HepG2 (cell line): ENCODE measurements at regions not wholly inside any gene's neighbourhood (a gene's known extent, or its start where the extent isn't known, plus 50 kb on each side); places are given as distances from the start of the nearest gene placed in this dataset.

Experiments
- ATAC-seq: fragments of 200-7000 bp; cut with Tn5 transposase; 3 replicates; pipeline ENCODE4 v1.9.1; 2020; ENCODE audit warnings: mild to moderate bottlenecking, moderate library complexity
- BruUV-seq: library from RNA; stranded (reverse); fragments of 400-500 nt; replicated peaks from 2 replicates; lab custom pipeline; 2021; lab: Mats Ljungman, UMichigan
- CTCF ChIA-PET: fragments of 300-600 bp; formaldehyde crosslinking; extraction: SDS; loops from one replicate; lab custom pipeline; 2021; ENCODE audit warnings: low total read pairs, inconsistent platforms, low intra/inter-chr PET ratio; lab: Yijun Ruan, JAX
- POLR2A ChIA-PET: fragments of 350-600 bp; sonication (Branson Sonifier 250); formaldehyde crosslinking; loops from one replicate; lab custom pipeline; 2020; ENCODE audit warnings: antibody characterized with exemption, inconsistent platforms; lab: Yijun Ruan, JAX
- DNase-seq: peaks from one replicate; pipeline ENCODE4 v3.0.0-alpha.2; 2015; ENCODE audit warnings: low spot score
- FAIRE-seq: peaks from 3 replicates; lab custom pipeline; 2011; peaks lifted over from hg19 to GRCh38; lab: Jason Lieb, UNC
- H2AFZ ChIP-seq: one replicate; pipeline ENCODE4 v1.6.1; 2011; ENCODE audit warnings: low read length, inconsistent platforms
- H3K27ac ChIP-seq: fragments of 300-600 bp; 3 replicates; pipeline ENCODE4 v1.8.0; 2011; ENCODE audit warnings: mixed run types, mild to moderate bottlenecking, mixed read lengths, low read length, inconsistent platforms; ENCODE audit not compliant: insufficient read depth; ENCODE audit errors: extremely low read length
- H3K27me3 ChIP-seq, 2 experiments: fragments of 200-600 bp in 1 of 2; 2 replicates in 1 of 2; 3 replicates in 1 of 2; pipeline versions ENCODE4 v1.6.0 to v1.8.0; 2011; ENCODE audit warnings: low read length in 2 of 2, mild to moderate bottlenecking in 2 of 2, moderate library complexity in 2 of 2, inconsistent platforms in 1 of 2; ENCODE audit not compliant: insufficient read depth in 2 of 2, control insufficient read depth in 1 of 2
- H3K36me3 ChIP-seq, 2 experiments: fragments of 200-600 bp in 1 of 2; replicated peaks in 1 of 2; 2 replicates in 1 of 2; 3 replicates in 1 of 2; pipeline versions ENCODE4 v1.5.1 to v1.8.0; 2011; ENCODE audit warnings: low read length in 2 of 2, inconsistent platforms in 1 of 2; ENCODE audit not compliant: insufficient read depth in 2 of 2, control insufficient read depth in 1 of 2
- H3K4me1 ChIP-seq: 2 replicates; pipeline ENCODE4 v1.5.1; 2012; ENCODE audit warnings: low read length, inconsistent platforms; ENCODE audit not compliant: insufficient read depth
- H3K4me2 ChIP-seq: 2 replicates; pipeline ENCODE4 v1.6.0; 2011; ENCODE audit warnings: low read depth, low read length, inconsistent platforms
- H3K4me3 ChIP-seq, 3 experiments: fragments of 200-600 bp in 1 of 3; sonication (generic), shearing (Covaris generic) in 1 of 3; replicated peaks in 1 of 3; 2 replicates each; pipeline ENCODE4 v1.5.1; 2011 to 2016; ENCODE audit warnings: low read length in 3 of 3, inconsistent platforms in 2 of 3, low read depth in 2 of 3, mild to moderate bottlenecking in 2 of 3, control low read depth in 1 of 3, mixed read lengths in 1 of 3; ENCODE audit not compliant: insufficient read depth in 1 of 3
- H3K79me2 ChIP-seq: one replicate; pipeline ENCODE4 v1.6.1; 2011; ENCODE audit warnings: low read length, inconsistent platforms; ENCODE audit not compliant: insufficient read depth
- H3K9ac ChIP-seq: 2 replicates; pipeline ENCODE4 v1.6.0; 2011; ENCODE audit warnings: mild to moderate bottlenecking, low read depth, low read length, inconsistent platforms; ENCODE audit not compliant: insufficient read depth
- H3K9me3 ChIP-seq: 2 replicates; pipeline ENCODE4 v1.5.1; 2012; ENCODE audit warnings: mild to moderate bottlenecking, low read length
- H4K20me1 ChIP-seq: 2 replicates; pipeline ENCODE4 v1.6.0; 2011; ENCODE audit warnings: inconsistent platforms, mild to moderate bottlenecking, low read length, moderate library complexity; ENCODE audit not compliant: insufficient read depth
- ARNTL ChIP-seq: sonication (generic); formaldehyde crosslinking; IDR thresholded peaks from 2 replicates; pipeline ENCODE4 v1.4.0; 2020; ENCODE audit warnings: mild to moderate bottlenecking, missing genetic modification reagents
- EP300 ChIP-seq, 3 experiments: sonication (generic) in 1 of 3; formaldehyde crosslinking in 1 of 3; IDR thresholded peaks; 2 replicates each; pipeline versions ENCODE4 v1.5.1 to v1.6.1; 2011 to 2020; ENCODE audit warnings: low read depth in 2 of 3, low read length in 2 of 3, borderline replicate concordance in 1 of 3, improper control_type of control experiment in 1 of 3, mild to moderate bottlenecking in 1 of 3, missing genetic modification reagents in 1 of 3, moderate library complexity in 1 of 3
- HOXA5 ChIP-seq: sonication (generic); formaldehyde crosslinking; IDR thresholded peaks from 2 replicates; pipeline ENCODE4 v1.4.0; 2020; ENCODE audit warnings: missing genetic modification reagents
- KMT2A ChIP-seq: sonication (generic); formaldehyde crosslinking; IDR thresholded peaks from 2 replicates; pipeline ENCODE4 v1.4.0; 2020; ENCODE audit warnings: missing genetic modification reagents
- NR1H2 ChIP-seq: sonication (generic); formaldehyde crosslinking; IDR thresholded peaks from 2 replicates; pipeline ENCODE4 v1.8.1; 2022; ENCODE audit warnings: low read depth, missing genetic modification reagents, borderline replicate concordance
- POLR2AphosphoS5 ChIP-seq: IDR thresholded peaks from 2 replicates; pipeline ENCODE4 v1.6.1; 2012; ENCODE audit warnings: low read depth, low read length
- SMAD9 ChIP-seq: sonication (generic); formaldehyde crosslinking; IDR thresholded peaks from 2 replicates; pipeline ENCODE4 v1.5.1; 2020; ENCODE audit warnings: mild to moderate bottlenecking, missing genetic modification reagents
- U2AF2 ChIP-seq: fragments of 200-400 bp; formaldehyde crosslinking; IDR thresholded peaks from 2 replicates; pipeline ENCODE4 v1.6.1; 2017; ENCODE audit warnings: low read depth, mild to moderate bottlenecking, low read length
- ZBTB7B ChIP-seq: sonication (generic); formaldehyde crosslinking; IDR thresholded peaks from 2 replicates; pipeline ENCODE4 v1.4.0; 2020; ENCODE audit warnings: missing genetic modification reagents
- ZNF160 ChIP-seq: sonication (generic); formaldehyde crosslinking; IDR thresholded peaks from 2 replicates; pipeline ENCODE4 v1.8.0; 2022; ENCODE audit warnings: mild to moderate bottlenecking, inconsistent platforms, missing genetic modification reagents
- ZNF598 ChIP-seq: sonication (generic); formaldehyde crosslinking; IDR thresholded peaks from 2 replicates; pipeline ENCODE4 v1.5.1; 2020; ENCODE audit warnings: mild to moderate bottlenecking, missing genetic modification reagents, borderline replicate concordance
- ZNF776 ChIP-seq: sonication (generic); formaldehyde crosslinking; IDR thresholded peaks from 2 replicates; pipeline ENCODE4 v1.4.0; 2020; ENCODE audit warnings: mild to moderate bottlenecking, missing genetic modification reagents
- WGBS: methylation state at CpG from one replicate; pipeline ENCODE4 v1.1.6; 2017; ENCODE audit warnings: low lambda C conversion rate; 5-methylcytosine and 5-hydroxymethylcytosine counted together
- in situ Hi-C: cut with HindIII; loops from 2 replicates; pipeline ENCODE4 v1.10.0; 2017; ENCODE audit warnings: low pct_unique_long_range_greater_than_20kb; ENCODE audit not compliant: extremely low pct_ligation_motif_present
- intact Hi-C: fragments of 100-400 bp; cut with micrococcal nuclease; formaldehyde crosslinking; loops from one replicate; pipeline ENCODE4 v1.10.0; 2022; ENCODE audit not compliant: unreplicated experiment
- TF ChIP-seq, protein P1 (sequence below): sonication (generic); formaldehyde crosslinking; IDR thresholded peaks from 2 replicates; pipeline ENCODE4 v1.4.0; 2020; ENCODE audit warnings: mild to moderate bottlenecking, missing genetic modification reagents, borderline replicate concordance

DNA sequence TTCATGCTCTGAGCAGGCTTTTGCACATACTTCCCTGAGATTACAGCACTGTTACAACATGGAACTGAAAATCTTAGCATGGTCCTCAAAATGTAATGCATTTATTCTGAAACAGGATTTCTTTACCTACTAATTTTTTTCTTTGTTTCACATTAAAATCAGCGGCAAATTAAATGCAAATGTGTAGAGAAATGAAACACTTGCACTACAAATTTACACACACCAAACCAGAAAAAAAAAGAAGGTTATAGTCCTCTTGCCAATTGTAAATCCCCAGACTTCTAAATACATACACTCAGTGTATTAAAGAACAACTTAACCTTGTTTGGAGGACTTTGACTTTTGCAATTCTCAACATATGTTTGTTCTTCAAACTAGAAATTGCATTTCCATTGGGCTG is 210.9 kb upstream of the TBX18 start (continued):
- TF ChIP-seq, protein P1, sequence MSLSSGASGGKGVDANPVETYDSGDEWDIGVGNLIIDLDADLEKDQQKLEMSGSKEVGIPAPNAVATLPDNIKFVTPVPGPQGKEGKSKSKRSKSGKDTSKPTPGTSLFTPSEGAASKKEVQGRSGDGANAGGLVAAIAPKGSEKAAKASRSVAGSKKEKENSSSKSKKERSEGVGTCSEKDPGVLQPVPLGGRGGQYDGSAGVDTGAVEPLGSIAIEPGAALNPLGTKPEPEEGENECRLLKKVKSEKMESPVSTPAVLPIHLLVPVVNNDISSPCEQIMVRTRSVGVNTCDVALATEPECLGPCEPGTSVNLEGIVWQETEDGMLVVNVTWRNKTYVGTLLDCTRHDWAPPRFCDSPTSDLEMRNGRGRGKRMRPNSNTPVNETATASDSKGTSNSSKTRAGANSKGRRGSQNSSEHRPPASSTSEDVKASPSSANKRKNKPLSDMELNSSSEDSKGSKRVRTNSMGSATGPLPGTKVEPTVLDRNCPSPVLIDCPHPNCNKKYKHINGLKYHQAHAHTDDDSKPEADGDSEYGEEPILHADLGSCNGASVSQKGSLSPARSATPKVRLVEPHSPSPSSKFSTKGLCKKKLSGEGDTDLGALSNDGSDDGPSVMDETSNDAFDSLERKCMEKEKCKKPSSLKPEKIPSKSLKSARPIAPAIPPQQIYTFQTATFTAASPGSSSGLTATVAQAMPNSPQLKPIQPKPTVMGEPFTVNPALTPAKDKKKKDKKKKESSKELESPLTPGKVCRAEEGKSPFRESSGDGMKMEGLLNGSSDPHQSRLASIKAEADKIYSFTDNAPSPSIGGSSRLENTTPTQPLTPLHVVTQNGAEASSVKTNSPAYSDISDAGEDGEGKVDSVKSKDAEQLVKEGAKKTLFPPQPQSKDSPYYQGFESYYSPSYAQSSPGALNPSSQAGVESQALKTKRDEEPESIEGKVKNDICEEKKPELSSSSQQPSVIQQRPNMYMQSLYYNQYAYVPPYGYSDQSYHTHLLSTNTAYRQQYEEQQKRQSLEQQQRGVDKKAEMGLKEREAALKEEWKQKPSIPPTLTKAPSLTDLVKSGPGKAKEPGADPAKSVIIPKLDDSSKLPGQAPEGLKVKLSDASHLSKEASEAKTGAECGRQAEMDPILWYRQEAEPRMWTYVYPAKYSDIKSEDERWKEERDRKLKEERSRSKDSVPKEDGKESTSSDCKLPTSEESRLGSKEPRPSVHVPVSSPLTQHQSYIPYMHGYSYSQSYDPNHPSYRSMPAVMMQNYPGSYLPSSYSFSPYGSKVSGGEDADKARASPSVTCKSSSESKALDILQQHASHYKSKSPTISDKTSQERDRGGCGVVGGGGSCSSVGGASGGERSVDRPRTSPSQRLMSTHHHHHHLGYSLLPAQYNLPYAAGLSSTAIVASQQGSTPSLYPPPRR (CRISPR knock-in tag): no peak
- TF ChIP-seq ZNF776 (no peak), ARNTL (CRISPR knock-in tag) (no peak), U2AF2 (no peak)

DNA sequence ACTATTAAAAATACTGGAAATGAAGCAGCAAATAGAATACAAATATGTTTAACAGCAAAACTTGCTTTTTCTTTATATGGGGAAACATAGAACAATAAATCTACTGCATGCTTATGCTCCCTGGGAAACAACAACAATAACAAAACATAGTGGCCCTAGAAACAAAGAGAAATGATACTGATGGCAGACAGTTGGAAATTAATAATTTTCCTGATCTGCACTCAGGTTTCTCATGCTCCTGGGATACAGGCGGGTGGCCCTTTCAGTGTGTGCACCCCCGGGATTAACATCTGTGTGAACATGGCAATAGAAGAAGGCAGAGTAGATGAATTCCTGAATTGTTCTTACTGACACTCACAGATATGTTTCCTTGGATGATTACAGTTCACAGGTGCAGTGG is 209.2 kb upstream of the TBX18 start:
- 0% methylated on average over 2 of the region's 2 CpGs for WGBS
- intact Hi-C loops: no loop called here
- POLR2A ChIA-PET: no interaction called here
- Histone ChIP-seq H3K9me3 (no peaks in the 10 kb centered on the region), H2AFZ (no peak overlapping the region), H3K4me3 (no peak overlapping the region), H3K4me2 (no peak overlapping the region), H3K27me3 (no peaks in the 10 kb centered on the region), H4K20me1 (no peaks in the 10 kb centered on the region), H3K9ac (no peak overlapping the region), H3K79me2 (no peaks in the 10 kb centered on the region), H3K36me3 (no peaks in the 10 kb centered on the region), H3K4me1 (no peaks in the 10 kb centered on the region), H3K27ac (no peak overlapping the region)
- in situ Hi-C loops: no loop called here
- ATAC-seq (no peak), DNase-seq (no peak), FAIRE-seq (no peak)
- no TSS peak for BruUV-seq
- no peak for TF ChIP-seq KMT2A
- TF ChIP-seq EP300 (IDR thresholded peaks at IDR 0.05; ENCODE audit: low read depth in 2 of 2, low read length in 2 of 2): no peak
- TF ChIP-seq EP300 (CRISPR knock-in tag; IDR thresholded peaks at IDR 0.05; ENCODE audit: borderline replicate concordance): no peak
- TF ChIP-seq NR1H2 (CRISPR knock-in tag): no peak
- no peak for TF ChIP-seq SMAD9 (CRISPR knock-in tag)
- TF ChIP-seq ZBTB7B (CRISPR knock-in tag): no peak
- no peak for TF ChIP-seq ZNF598 (CRISPR knock-in tag)
- no peak for TF ChIP-seq POLR2AphosphoS5
- no peak for TF ChIP-seq ZNF160 (CRISPR knock-in tag)
- TF ChIP-seq HOXA5: no peak
- CTCF ChIA-PET: no interaction called here
